Coronary artery (tissue), 2 donors: ENCODE measurements at regions not wholly inside any gene's neighbourhood (a gene's known extent, or its start where the extent isn't known, plus 50 kb on each side); places are given as distances from the start of the nearest gene placed in this dataset.

ENCODE experiments used
- DNase-seq: peaks from one replicate; pipeline ENCODE4 v3.0.0-alpha.2; 2017; ENCODE audit warnings: low spot score
- H3K27ac ChIP-seq, 2 donors: fragments of 200-600 bp; sonication (generic); one replicate each; pipeline ENCODE4 v1.5.1; 2016 to 2019
- H3K4me3 ChIP-seq: fragments of 200-600 bp; sonication (generic); 2 replicates; pipeline ENCODE4 v1.5.1; 2016; ENCODE audit warnings: mild to moderate bottlenecking, moderate library complexity
- TF ChIP-seq, protein P1 (sequence below): fragments of 200-600 bp; sonication (generic); IDR thresholded peaks from one replicate; pipeline ENCODE4 v1.5.1; 2019; ENCODE audit warnings: antibody characterized with exemption

DNA sequence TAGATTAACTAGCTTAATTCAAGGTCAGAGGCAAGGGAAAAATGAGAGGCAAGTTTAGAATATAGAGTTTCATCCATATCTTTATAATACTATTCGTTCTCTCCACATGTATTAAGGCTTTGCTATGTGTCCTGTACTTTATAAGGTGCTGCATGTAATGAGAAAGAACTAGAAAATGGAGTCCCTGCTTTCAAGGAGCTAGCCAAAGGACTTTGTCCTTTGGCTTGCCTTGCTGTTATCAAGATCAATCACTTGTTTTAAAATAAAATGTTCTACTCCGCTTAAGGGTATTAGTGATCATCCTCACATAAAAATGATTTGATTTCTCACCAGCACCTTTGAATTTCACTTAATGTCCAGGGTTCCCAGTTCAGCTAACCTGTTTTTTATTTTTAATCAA is 470.9 kb downstream of the WDR72 start:
- no peak for DNase-seq
- TF ChIP-seq, protein P1, sequence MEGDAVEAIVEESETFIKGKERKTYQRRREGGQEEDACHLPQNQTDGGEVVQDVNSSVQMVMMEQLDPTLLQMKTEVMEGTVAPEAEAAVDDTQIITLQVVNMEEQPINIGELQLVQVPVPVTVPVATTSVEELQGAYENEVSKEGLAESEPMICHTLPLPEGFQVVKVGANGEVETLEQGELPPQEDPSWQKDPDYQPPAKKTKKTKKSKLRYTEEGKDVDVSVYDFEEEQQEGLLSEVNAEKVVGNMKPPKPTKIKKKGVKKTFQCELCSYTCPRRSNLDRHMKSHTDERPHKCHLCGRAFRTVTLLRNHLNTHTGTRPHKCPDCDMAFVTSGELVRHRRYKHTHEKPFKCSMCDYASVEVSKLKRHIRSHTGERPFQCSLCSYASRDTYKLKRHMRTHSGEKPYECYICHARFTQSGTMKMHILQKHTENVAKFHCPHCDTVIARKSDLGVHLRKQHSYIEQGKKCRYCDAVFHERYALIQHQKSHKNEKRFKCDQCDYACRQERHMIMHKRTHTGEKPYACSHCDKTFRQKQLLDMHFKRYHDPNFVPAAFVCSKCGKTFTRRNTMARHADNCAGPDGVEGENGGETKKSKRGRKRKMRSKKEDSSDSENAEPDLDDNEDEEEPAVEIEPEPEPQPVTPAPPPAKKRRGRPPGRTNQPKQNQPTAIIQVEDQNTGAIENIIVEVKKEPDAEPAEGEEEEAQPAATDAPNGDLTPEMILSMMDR = no peak
- Histone ChIP-seq H3K4me3 (no peak overlapping the region), H3K27ac (no peak overlapping the region)

GRCh38 chr15:53274630-53275029 is 484.5 kb upstream of the ONECUT1 start:
- Histone ChIP-seq H3K27ac (no peak overlapping the region), H3K4me3 (no peak overlapping the region)
- DNase-seq = no peak
- TF ChIP-seq, protein P1 = no peak

DNA sequence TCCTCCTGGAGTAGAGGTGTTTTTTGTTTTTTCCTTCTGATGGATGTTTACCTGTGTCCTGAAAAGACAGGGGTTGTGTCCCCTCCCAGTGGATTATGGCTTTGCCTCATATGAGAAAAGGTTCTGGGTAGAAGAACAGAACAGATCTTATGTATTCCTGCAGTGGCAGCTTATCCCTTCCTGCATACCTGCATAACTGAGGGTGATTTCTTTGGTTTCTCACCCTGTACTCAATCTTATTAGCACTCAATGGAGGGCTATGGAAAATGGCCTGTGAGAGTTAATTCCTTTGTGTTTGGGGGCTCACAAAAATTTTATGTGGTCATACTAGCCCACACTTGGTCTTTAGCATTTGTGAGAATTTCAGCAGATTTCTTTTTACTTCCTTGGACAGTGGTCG is 482.0 kb upstream of the ONECUT1 start:
- no peak for DNase-seq
- no peak overlapping the region for H3K4me3 ChIP-seq
- TF ChIP-seq, protein P1 = no peak
- no peak overlapping the region for H3K27ac ChIP-seq

- DNase-seq = no peak
- Histone ChIP-seq H3K27ac (no peak overlapping the region), H3K4me3 (no peak overlapping the region)
- TF ChIP-seq, protein P1 = no peak
These were observed 476.0 kb upstream of the ONECUT1 start for GRCh38 chr15:53266176-53266575.

DNA sequence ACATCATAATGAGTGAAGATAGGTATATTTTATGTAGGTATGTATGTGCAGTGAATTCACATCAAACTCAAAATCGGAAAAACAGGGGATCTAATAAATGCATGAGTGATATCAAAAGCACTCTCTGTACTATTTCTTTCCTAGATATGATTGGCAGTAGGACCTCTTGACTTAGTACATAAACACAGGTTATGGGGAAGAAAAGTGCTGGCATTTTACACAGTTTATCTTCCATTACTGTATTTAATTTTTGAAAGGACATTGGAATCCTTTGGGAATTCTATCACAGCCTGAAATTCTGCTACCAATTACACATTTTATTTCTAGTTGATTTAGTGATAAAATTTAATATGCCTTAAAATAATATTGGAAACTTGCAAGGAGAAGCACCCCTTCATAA is 470.5 kb upstream of the ONECUT1 start:
- TF ChIP-seq, protein P1 = no peak
- DNase-seq = no peak
- Histone ChIP-seq H3K27ac (no peak overlapping the region), H3K4me3 (no peak overlapping the region)

DNA sequence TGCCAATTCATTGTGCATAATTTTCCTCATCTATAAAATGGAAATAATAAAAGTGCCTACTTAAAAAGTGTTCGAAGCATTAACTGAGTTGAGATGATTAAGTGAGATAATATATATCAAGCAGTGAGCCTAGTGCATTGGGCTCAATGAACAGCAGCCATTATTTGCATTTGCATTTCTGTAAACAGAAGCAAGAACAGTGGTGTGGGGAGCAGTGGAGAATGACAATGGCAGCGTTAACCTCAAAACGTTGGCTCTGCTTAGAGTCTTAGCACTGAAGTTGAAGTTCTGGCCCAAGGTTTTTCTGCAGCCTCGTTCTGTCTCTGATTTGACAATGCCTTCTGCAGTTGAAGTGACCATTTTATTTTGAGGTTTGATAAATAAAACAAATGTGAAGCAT is 466.3 kb upstream of the ONECUT1 start:
- H3K4me3 ChIP-seq = no peak overlapping the region
- TF ChIP-seq, protein P1 = no peak
- DNase-seq = no peak

DNA sequence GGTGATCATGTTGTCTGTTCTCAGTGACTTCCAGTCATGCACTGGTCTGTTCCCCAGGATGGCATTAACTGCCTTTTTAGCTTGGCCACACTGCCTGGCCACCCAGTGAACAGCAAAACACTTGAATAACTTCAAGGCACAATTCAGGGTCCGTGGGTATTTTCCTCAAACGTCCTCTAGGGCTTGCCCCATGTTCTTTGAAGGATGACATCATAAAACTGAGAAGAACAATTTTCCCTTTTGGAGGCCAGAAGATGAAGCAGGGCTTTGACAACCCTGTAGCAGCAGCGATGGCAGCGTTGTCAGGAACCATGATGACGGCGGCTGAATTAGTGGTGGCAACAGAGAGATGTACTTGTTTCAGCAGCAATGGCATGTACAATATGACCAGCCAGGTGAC is 465.9 kb upstream of the ONECUT1 start:
- TF ChIP-seq, protein P1 = no peak
- no peak for DNase-seq
- Histone ChIP-seq H3K27ac (no peak overlapping the region), H3K4me3 (no peak overlapping the region)

More for the DNA sequence above, 466.3 kb upstream of the ONECUT1 start:
- no peak overlapping the region for H3K27ac ChIP-seq
